Stimulated activated naive CD8-positive, alpha-beta T cell treated with anti-CD3 and anti-CD28 coated beads, Interleukin-15, amount 100 ng/mL, for 72 hours (primary cell): ENCODE measurements at regions not wholly inside any gene's neighbourhood (a gene's known extent, or its start where the extent isn't known, plus 50 kb on each side); places are given as distances from the start of the nearest gene placed in this dataset.
A peak's percentile ranks its signal among the peaks of the same experiment; 100 is the strongest.

Experiments
- ATAC-seq: fragments of 150-1000 bp; cut with Tn5 transposase; 2 replicates; pipeline ENCODE4 v1.10.0; 2021; ENCODE audit warnings: mild to moderate bottlenecking, moderate library complexity
- DNase-seq, 2 donors: peaks; one replicate each; pipeline ENCODE4 v3.0.0; 2021 to 2022
- H3K27ac Mint-ChIP-seq, 2 donors: one replicate each; pipeline ENCODE4 v1.8.0; 2022; ENCODE audit warnings: mild to moderate bottlenecking in 2 of 2, mixed read lengths in 2 of 2, moderate library complexity in 2 of 2
- H3K27me3 Mint-ChIP-seq: one replicate; pipeline ENCODE4 v1.8.0; 2022; ENCODE audit warnings: mixed read lengths
- H3K4me1 Mint-ChIP-seq: one replicate; pipeline ENCODE4 v1.8.0; 2022; ENCODE audit warnings: mild to moderate bottlenecking, mixed read lengths
- H3K4me3 Mint-ChIP-seq, 2 donors: one replicate each; pipeline ENCODE4 v1.8.0; 2022; ENCODE audit warnings: mild to moderate bottlenecking in 2 of 2, mixed read lengths in 2 of 2, moderate library complexity in 1 of 2
- H3K9me3 Mint-ChIP-seq, 2 donors: one replicate each; pipeline ENCODE4 v1.8.0; 2022; ENCODE audit warnings: mixed read lengths in 2 of 2

- H3K9me3 Mint-ChIP-seq: no peaks in the 10 kb centered on the region
- DNase-seq (peak in 1 of 2 donors; percentile 46), ATAC-seq (peak; percentile 96)
- H3K4me1 Mint-ChIP-seq: peaks cover 34% of the 10 kb centered on the region
- H3K27ac Mint-ChIP-seq: peak overlapping the region; percentile 67 to 76
- H3K4me3 Mint-ChIP-seq: peak overlapping the region; percentile 35 to 44
- no peaks in the 10 kb centered on the region for H3K27me3 Mint-ChIP-seq
These were observed 232.2 kb upstream of the PLEKHG7 start for GRCh38 chr12:92470608-92471021.

GRCh38 chr12:92469837-92470236, 233.0 kb upstream of the PLEKHG7 start:
- no peak for DNase-seq
- no peak for ATAC-seq

GRCh38 chr12:92468358-92469020, 234.3 kb upstream of the PLEKHG7 start:
- no peak overlapping the region for H3K4me3 Mint-ChIP-seq
- H3K27me3 Mint-ChIP-seq: no peaks in the 10 kb centered on the region
- H3K27ac Mint-ChIP-seq: no peak overlapping the region
- H3K4me1 Mint-ChIP-seq: peaks cover 38% of the 10 kb centered on the region
- DNase-seq (no peak), ATAC-seq (no peak)
- H3K9me3 Mint-ChIP-seq: no peaks in the 10 kb centered on the region

More at GRCh38 chr12:92469837-92470236, 233.0 kb upstream of the PLEKHG7 start:
- peaks cover 35% of the 10 kb centered on the region for H3K4me1 Mint-ChIP-seq
- H3K4me3 Mint-ChIP-seq: peak overlapping the region in 1 of 2 donors; percentile 35
- peak overlapping the region in 1 of 2 donors; percentile 76 for H3K27ac Mint-ChIP-seq
- no peaks in the 10 kb centered on the region for H3K27me3 Mint-ChIP-seq
- H3K9me3 Mint-ChIP-seq: no peaks in the 10 kb centered on the region

DNA sequence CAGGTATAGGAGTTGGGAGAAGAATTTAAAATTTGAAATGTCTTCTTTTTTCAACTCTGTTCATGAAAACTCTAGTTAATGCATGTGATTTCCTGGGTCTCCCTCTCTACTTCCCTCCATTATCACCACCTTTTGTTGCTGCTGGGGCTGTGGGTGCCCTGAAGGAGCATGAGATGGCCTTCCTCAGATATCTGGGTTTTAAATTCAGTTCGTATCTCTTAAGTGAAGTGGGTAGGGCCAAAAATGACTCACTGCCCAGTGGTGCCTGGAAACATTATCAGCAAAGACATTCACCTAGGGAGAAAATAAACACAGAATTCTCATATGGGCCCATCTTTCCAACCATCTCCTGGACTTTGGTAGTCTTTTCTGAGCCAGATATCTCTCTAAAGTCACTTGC, 234.9 kb upstream of the PLEKHG7 start:
- Mint-ChIP-seq H3K4me3 (no peak overlapping the region), H3K27ac (no peak overlapping the region), H3K4me1 (peaks cover 38% of the 10 kb centered on the region), H3K27me3 (no peaks in the 10 kb centered on the region), H3K9me3 (no peaks in the 10 kb centered on the region)
- DNase-seq: no peak
- no peak for ATAC-seq

DNA sequence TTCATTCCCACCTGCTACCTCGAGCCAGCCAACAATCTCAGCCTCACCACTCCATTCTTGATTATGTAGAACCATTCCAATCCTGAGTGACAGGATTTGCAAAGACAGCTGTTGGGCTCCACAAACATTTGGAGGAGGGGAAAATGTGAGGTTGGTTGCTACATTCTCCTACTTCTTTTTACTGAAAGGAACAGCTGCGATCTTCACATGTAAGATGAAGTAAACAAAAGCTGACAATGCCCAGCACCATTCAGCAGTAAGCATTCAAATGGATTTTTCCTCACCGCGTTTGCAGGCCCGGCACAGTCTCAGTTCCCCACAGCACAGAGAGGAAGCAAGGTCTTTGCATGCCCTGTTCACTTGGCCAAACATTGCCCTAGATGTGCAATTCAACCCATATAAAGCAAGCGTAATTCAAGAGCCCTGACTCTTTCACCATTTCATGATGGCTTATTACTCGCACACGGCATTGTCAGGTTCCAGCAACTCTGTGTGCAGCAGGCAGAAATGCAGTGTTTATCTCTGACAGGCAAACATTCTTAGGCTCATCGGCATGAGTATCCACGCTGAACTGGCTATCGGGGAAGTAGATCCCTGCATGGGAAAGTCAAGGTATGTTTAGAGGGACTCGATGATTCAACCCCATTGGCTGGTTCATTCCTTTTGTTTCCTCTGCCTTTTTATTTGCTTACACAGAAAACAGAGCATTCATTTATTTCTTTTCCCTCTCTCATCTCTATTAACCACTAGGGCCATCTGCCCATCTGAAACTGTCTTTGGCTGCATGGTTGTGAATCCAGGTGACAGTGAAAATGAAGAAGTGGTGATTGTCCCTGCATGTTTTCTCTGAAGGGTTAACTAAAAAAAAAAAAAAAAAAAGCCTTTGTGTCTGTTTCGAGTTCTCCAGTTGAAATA, 236.1 kb upstream of the PLEKHG7 start:
- no peak for ATAC-seq
- Mint-ChIP-seq H3K9me3 (no peaks in the 10 kb centered on the region), H3K4me3 (no peak overlapping the region), H3K27me3 (no peaks in the 10 kb centered on the region), H3K4me1 (peaks cover 47% of the 10 kb centered on the region), H3K27ac (no peak overlapping the region)
- DNase-seq: no peak

DNA sequence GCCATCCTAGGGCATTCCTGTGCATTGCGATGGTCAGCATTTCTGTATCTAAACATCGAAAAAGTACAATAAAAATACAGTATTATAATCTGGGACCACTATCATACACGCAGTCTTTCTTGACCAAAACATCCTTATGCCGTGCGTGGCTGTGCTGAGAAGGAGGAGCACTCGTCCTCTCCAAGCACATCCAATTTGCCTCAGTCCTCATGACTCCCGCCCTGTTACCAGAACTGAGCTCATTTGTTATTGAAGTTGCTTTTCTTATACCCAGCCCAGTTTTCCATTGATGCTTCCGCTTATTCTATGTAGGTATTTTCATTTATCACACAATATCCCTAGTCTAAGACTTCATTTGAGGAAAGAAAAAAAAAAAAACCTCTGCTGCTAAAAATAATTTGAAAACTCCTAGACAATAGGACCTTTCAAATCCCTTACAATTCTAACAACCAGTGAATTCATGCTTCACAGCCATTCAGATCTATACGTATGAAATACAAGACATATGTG, 236.9 kb upstream of the PLEKHG7 start:
- no peak overlapping the region for H3K4me3 Mint-ChIP-seq
- no peaks in the 10 kb centered on the region for H3K9me3 Mint-ChIP-seq
- no peaks in the 10 kb centered on the region for H3K27me3 Mint-ChIP-seq
- H3K4me1 Mint-ChIP-seq: peaks cover 46% of the 10 kb centered on the region
- no peak overlapping the region for H3K27ac Mint-ChIP-seq
- ATAC-seq (no peak), DNase-seq (no peak)

GRCh38 chr12:92464911-92465310, 237.9 kb upstream of the PLEKHG7 start:
- ATAC-seq (no peak), DNase-seq (no peak)
- Mint-ChIP-seq H3K4me3 (no peak overlapping the region), H3K27me3 (no peaks in the 10 kb centered on the region), H3K9me3 (peaks cover 0 to 3% of the 10 kb centered on the region in 2 donors), H3K4me1 (peaks cover 40% of the 10 kb centered on the region), H3K27ac (no peak overlapping the region)

- Mint-ChIP-seq H3K4me3 (no peak overlapping the region), H3K4me1 (peaks cover 28% of the 10 kb centered on the region), H3K27ac (no peak overlapping the region)
These were observed 239.6 kb upstream of the PLEKHG7 start for GRCh38 chr12:92463171-92463570.

DNA sequence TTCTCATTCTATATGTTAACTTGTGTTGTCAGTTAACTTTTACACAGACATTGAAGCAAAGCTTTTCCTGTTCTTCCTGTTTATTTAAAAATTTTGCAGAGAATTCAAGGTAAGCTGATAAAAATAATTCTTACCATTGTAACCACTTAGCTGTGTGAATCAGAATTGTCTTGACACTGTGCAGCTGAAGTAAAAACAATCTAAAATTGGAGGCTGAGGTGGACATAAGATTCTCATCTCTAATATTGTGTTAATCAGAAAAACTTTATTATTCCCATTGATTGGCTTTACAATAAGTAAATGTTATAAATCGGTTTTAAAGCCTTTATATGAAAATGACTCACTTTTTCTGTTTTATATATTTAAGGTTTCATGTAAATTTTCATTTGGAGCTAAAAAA, 240.3 kb upstream of the PLEKHG7 start:
- H3K27ac Mint-ChIP-seq: no peak overlapping the region
- no peak overlapping the region for H3K4me3 Mint-ChIP-seq
- DNase-seq (no peak), ATAC-seq (no peak)
- peaks cover 22% of the 10 kb centered on the region for H3K4me1 Mint-ChIP-seq
- H3K27me3 Mint-ChIP-seq: no peaks in the 10 kb centered on the region
- peaks cover 0 to 6% of the 10 kb centered on the region in 2 donors for H3K9me3 Mint-ChIP-seq

More at GRCh38 chr12:92463171-92463570, 239.6 kb upstream of the PLEKHG7 start:
- no peaks in the 10 kb centered on the region for H3K27me3 Mint-ChIP-seq
- H3K9me3 Mint-ChIP-seq: peaks cover 0 to 6% of the 10 kb centered on the region in 2 donors
- ATAC-seq (no peak), DNase-seq (no peak)

- Mint-ChIP-seq H3K27me3 (no peaks in the 10 kb centered on the region), H3K4me1 (peaks cover 19% of the 10 kb centered on the region), H3K27ac (no peak overlapping the region), H3K4me3 (no peak overlapping the region), H3K9me3 (peaks cover 1 to 6% of the 10 kb centered on the region in 2 donors)
- ATAC-seq: peak; percentile 91
- DNase-seq: no peak
These were observed 240.7 kb upstream of the PLEKHG7 start for GRCh38 chr12:92462049-92462448.

GRCh38 chr12:92459850-92460249, 242.9 kb upstream of the PLEKHG7 start:
- ATAC-seq: no peak
- H3K4me1 Mint-ChIP-seq: peaks cover 18% of the 10 kb centered on the region

GRCh38 chr12:92458996-92459395, 243.8 kb upstream of the PLEKHG7 start:
- Mint-ChIP-seq H3K9me3 (peaks cover 17 to 18% of the 10 kb centered on the region in 2 donors), H3K27me3 (no peaks in the 10 kb centered on the region), H3K27ac (no peak overlapping the region), H3K4me1 (peaks cover 15% of the 10 kb centered on the region), H3K4me3 (no peak overlapping the region)
- no peak for DNase-seq
- no peak for ATAC-seq

More at GRCh38 chr12:92459850-92460249, 242.9 kb upstream of the PLEKHG7 start:
- no peak overlapping the region for H3K4me3 Mint-ChIP-seq
- H3K27me3 Mint-ChIP-seq: no peaks in the 10 kb centered on the region
- peak overlapping the region in 1 of 2 donors; percentile 5 for H3K27ac Mint-ChIP-seq
- DNase-seq: no peak
- peaks cover 16 to 18% of the 10 kb centered on the region in 2 donors for H3K9me3 Mint-ChIP-seq

DNA sequence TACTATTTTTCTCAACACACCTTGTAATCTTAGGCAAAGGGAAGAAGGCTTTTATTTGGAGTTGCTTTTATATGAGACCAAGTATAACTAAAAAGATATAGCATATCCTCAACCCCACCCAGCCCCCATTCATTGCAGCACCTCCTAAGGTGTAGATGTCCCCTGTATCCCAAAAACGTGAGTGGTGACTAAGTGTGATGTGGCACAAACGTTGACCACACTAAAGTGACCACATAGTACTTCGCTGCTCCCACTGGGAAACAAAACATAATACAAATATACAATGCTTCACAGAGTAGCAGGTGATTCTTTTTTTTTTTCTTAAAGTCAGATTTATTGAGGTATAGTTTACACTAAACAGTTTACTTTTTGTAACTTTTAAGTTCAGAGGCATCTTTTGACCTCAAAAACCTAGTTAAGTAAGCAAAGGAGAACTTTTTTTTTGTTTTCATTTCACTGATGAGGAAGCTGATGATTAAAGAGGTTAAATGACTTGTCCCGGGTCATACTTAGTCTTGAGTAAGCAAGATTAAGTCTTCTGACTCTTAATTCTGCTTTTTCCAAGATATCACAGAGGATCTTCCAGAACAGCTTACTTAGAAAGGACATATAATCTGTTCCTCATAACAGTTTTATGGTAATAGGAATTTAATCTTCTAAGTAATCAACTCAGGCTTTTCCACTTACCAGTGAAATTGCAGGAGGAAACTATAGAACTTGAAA, 245.2 kb upstream of the PLEKHG7 start:
- Mint-ChIP-seq H3K4me3 (no peak overlapping the region), H3K9me3 (peaks cover 17 to 18% of the 10 kb centered on the region in 2 donors), H3K27me3 (no peaks in the 10 kb centered on the region), H3K27ac (no peak overlapping the region), H3K4me1 (peaks cover 15% of the 10 kb centered on the region)
- no peak for DNase-seq
- ATAC-seq: no peak

- no peaks in the 10 kb centered on the region for H3K27me3 Mint-ChIP-seq
- no peak for DNase-seq
- ATAC-seq: no peak
- no peak overlapping the region for H3K27ac Mint-ChIP-seq
- H3K4me3 Mint-ChIP-seq: no peak overlapping the region
- H3K9me3 Mint-ChIP-seq: peaks cover 30 to 33% of the 10 kb centered on the region in 2 donors
- H3K4me1 Mint-ChIP-seq: peaks cover 8% of the 10 kb centered on the region
These were observed 250.0 kb upstream of the PLEKHG7 start for GRCh38 chr12:92452763-92453162.

GRCh38 chr12:92446083-92446460, 256.7 kb upstream of the PLEKHG7 start:
- Mint-ChIP-seq H3K27me3 (no peaks in the 10 kb centered on the region), H3K4me1 (peaks cover 37% of the 10 kb centered on the region), H3K4me3 (no peak overlapping the region), H3K9me3 (peaks cover 20 to 29% of the 10 kb centered on the region in 2 donors), H3K27ac (peak overlapping the region in 1 of 2 donors; percentile 30)
- DNase-seq: no peak
- ATAC-seq: no peak
